OCI-LY1 (cell line): ENCODE measurements at regions not wholly inside any gene's neighbourhood (a gene's known extent, or its start where the extent isn't known, plus 50 kb on each side); places are given as distances from the start of the nearest gene placed in this dataset.

Experiments used
- H2AFZ ChIP-seq: fragments of 200-600 bp; sonication (generic), shearing (Covaris generic); 2 replicates; pipeline ENCODE4 v1.6.0; 2014; ENCODE audit warnings: antibody characterized with exemption, mild to moderate bottlenecking, low read length
- H3F3A ChIP-seq: fragments of 200-600 bp; sonication (generic), shearing (Covaris generic); 2 replicates; pipeline ENCODE4 v1.6.0; 2014; ENCODE audit warnings: mild to moderate bottlenecking, antibody characterized with exemption, low read length, moderate library complexity; ENCODE audit not compliant: insufficient read depth
- H3K27ac ChIP-seq: fragments of 200-600 bp; sonication (generic); 2 replicates; pipeline ENCODE4 v1.5.1; 2014; ENCODE audit warnings: low read length, mixed run types, mild to moderate bottlenecking, low read depth; ENCODE audit not compliant: poor library complexity, severe bottlenecking
- H3K27me3 ChIP-seq: fragments of 200-600 bp; sonication (generic); 2 replicates; pipeline ENCODE4 v1.6.0; 2014; ENCODE audit warnings: antibody characterized with exemption, mild to moderate bottlenecking, low read length, moderate library complexity; ENCODE audit not compliant: insufficient read depth
- H3K36me3 ChIP-seq: fragments of 200-600 bp; sonication (generic); 2 replicates; pipeline ENCODE4 v1.6.1; 2014; ENCODE audit warnings: mild to moderate bottlenecking, antibody characterized with exemption, low read length, moderate library complexity, mixed read lengths; ENCODE audit not compliant: insufficient read depth
- H3K4me1 ChIP-seq: fragments of 200-600 bp; sonication (generic); 2 replicates; pipeline ENCODE4 v1.5.1; 2014; ENCODE audit warnings: mild to moderate bottlenecking, low read length, moderate library complexity; ENCODE audit not compliant: insufficient read depth, severe bottlenecking
- H3K4me2 ChIP-seq: fragments of 200-600 bp; sonication (generic), shearing (Covaris generic); 2 replicates; pipeline ENCODE4 v1.6.1; 2014; ENCODE audit warnings: low read length
- H3K4me3 ChIP-seq: fragments of 200-600 bp; sonication (generic); 2 replicates; pipeline ENCODE4 v1.5.1; 2014; ENCODE audit warnings: low read length, low read depth, mild to moderate bottlenecking, mixed read lengths; ENCODE audit not compliant: poor library complexity, severe bottlenecking
- H3K79me2 ChIP-seq: fragments of 200-600 bp; shearing (Covaris generic); 2 replicates; pipeline ENCODE4 v1.6.1; 2016; ENCODE audit warnings: mixed run types, low read length, mixed read lengths; ENCODE audit not compliant: insufficient read depth
- H3K9ac ChIP-seq: fragments of 200-600 bp; sonication (generic), shearing (Covaris generic); 2 replicates; pipeline ENCODE4 v1.6.1; 2014; ENCODE audit warnings: mild to moderate bottlenecking, low read length, mixed read lengths
- H3K9me2 ChIP-seq: fragments of 200-600 bp; sonication (generic), shearing (Covaris generic); 2 replicates; pipeline ENCODE4 v1.6.1; 2014; ENCODE audit warnings: low read depth, mild to moderate bottlenecking, low read length, mixed read lengths
- H3K9me3 ChIP-seq: fragments of 200-600 bp; shearing (Covaris generic); 2 replicates; pipeline ENCODE4 v1.6.1; 2014; ENCODE audit warnings: low read length, mixed read lengths
- H4K20me1 ChIP-seq: fragments of 200-600 bp; sonication (generic), shearing (Covaris generic); 2 replicates; pipeline ENCODE4 v1.6.0; 2016; ENCODE audit warnings: mild to moderate bottlenecking, low read length; ENCODE audit not compliant: insufficient read depth
- CTCF ChIP-seq: fragments of 200-600 bp; sonication (generic), shearing (Covaris generic); IDR thresholded peaks from 2 replicates; pipeline ENCODE4 v1.5.1; 2017; ENCODE audit warnings: mild to moderate bottlenecking, antibody characterized with exemption, low read length, moderate library complexity, mixed read lengths
- EZH2 ChIP-seq: fragments of 200-600 bp; sonication (generic), shearing (Covaris generic); IDR thresholded peaks from 2 replicates; pipeline ENCODE4 v1.8.0; 2017; ENCODE audit warnings: borderline replicate concordance, mixed run types, mild to moderate bottlenecking, antibody characterized with exemption, low read length, moderate library complexity, mixed read lengths

GRCh38 chr6:91099479-91099878, 512.6 kb upstream of the MAP3K7 start:
- no peaks in the 10 kb centered on the region for H4K20me1 ChIP-seq

GRCh38 chr6:91098006-91098405, 511.1 kb upstream of the MAP3K7 start:
- H3K9me2 ChIP-seq, result no peaks in the 10 kb centered on the region
- H3K27ac ChIP-seq, result no peak overlapping the region
- H3F3A ChIP-seq, result no peaks in the 10 kb centered on the region
- no peaks in the 10 kb centered on the region for H3K9me3 ChIP-seq
- TF ChIP-seq EZH2 (no peak), CTCF (no peak)
- no peaks in the 10 kb centered on the region for H3K36me3 ChIP-seq
- no peaks in the 10 kb centered on the region for H3K4me1 ChIP-seq
- H3K79me2 ChIP-seq, result no peaks in the 10 kb centered on the region
- H2AFZ ChIP-seq, result no peak overlapping the region
- H3K27me3 ChIP-seq, result no peaks in the 10 kb centered on the region
- no peaks in the 10 kb centered on the region for H4K20me1 ChIP-seq
- no peak overlapping the region for H3K4me2 ChIP-seq
- no peak overlapping the region for H3K9ac ChIP-seq
- H3K4me3 ChIP-seq, result no peak overlapping the region

More at GRCh38 chr6:91099479-91099878, 512.6 kb upstream of the MAP3K7 start:
- Histone ChIP-seq H3K79me2 (no peaks in the 10 kb centered on the region), H3K9ac (no peak overlapping the region), H3K4me1 (no peaks in the 10 kb centered on the region), H3K27me3 (no peaks in the 10 kb centered on the region), H3K4me2 (no peak overlapping the region), H2AFZ (no peak overlapping the region), H3K4me3 (no peak overlapping the region), H3F3A (no peaks in the 10 kb centered on the region), H3K9me2 (no peaks in the 10 kb centered on the region), H3K36me3 (no peaks in the 10 kb centered on the region), H3K27ac (no peak overlapping the region), H3K9me3 (no peaks in the 10 kb centered on the region)
- no peak for TF ChIP-seq EZH2
- TF ChIP-seq CTCF, result no peak

- Histone ChIP-seq H3K79me2 (no peaks in the 10 kb centered on the region), H3K36me3 (no peaks in the 10 kb centered on the region), H3K4me2 (no peak overlapping the region), H3K9ac (no peak overlapping the region), H2AFZ (no peak overlapping the region), H4K20me1 (no peaks in the 10 kb centered on the region), H3K9me3 (no peaks in the 10 kb centered on the region), H3K9me2 (no peaks in the 10 kb centered on the region), H3K4me3 (no peak overlapping the region), H3K27ac (no peak overlapping the region), H3K4me1 (no peaks in the 10 kb centered on the region), H3F3A (no peaks in the 10 kb centered on the region), H3K27me3 (no peaks in the 10 kb centered on the region)
- TF ChIP-seq CTCF (no peak), EZH2 (no peak)
These were observed 510.5 kb upstream of the MAP3K7 start for GRCh38 chr6:91097364-91097763.
